ENCODE measurements at regions not wholly inside any gene's neighbourhood (a gene's known extent, or its start where the extent isn't known, plus 50 kb on each side); places are given as distances from the start of the nearest gene placed in this dataset.

GRCh38 chr1:193634470-193634869 lies 448.1 kb upstream of the B3GALT2 start:
- DNase-seq (peak in 1 of 2 donors; percentile 31), ATAC-seq (peak in 2 of 3 donors; percentile 65 to 68)
- Histone ChIP-seq H3K27me3 (ENCODE audit: control insufficient read depth, insufficient read depth, low read length) (no peaks in the 10 kb centered on the region), H3K4me1 (ENCODE audit: control insufficient read depth, insufficient read depth, low read length) (no peaks in the 10 kb centered on the region), H3K9me3 (ENCODE audit: control insufficient read depth, insufficient read depth, low read length) (no peaks in the 10 kb centered on the region), H3K36me3 (ENCODE audit: control insufficient read depth, insufficient read depth, low read length) (no peaks in the 10 kb centered on the region), H3K4me3 (ENCODE audit: low read length) (no peak overlapping the region), H3K27ac (ENCODE audit: low read length) (no peak overlapping the region)
- Mint-ChIP-seq H3K27ac (no peak overlapping the region), H3K27me3 (ENCODE audit: low read depth in 2 of 2) (peaks cover 0 to 4% of the 10 kb centered on the region in 2 donors), H3K36me3 (no peaks in the 10 kb centered on the region), H3K4me3 (no peak overlapping the region), H3K9me3 (no peaks in the 10 kb centered on the region), H3K4me1 (peaks cover 7 to 10% of the 10 kb centered on the region in 2 donors)
- 24% methylated on average over 2 of the region's 2 CpGs for WGBS (ENCODE audit: insufficient coverage)
- TF ChIP-seq CTCF (IDR thresholded peaks at IDR 0.05): no peak
- intact Hi-C loops (cut with micrococcal nuclease): no loop called here

GRCh38 chr1:193633991-193634390 lies 447.6 kb upstream of the B3GALT2 start:
- Mint-ChIP-seq H3K4me1 (peaks cover 7 to 10% of the 10 kb centered on the region in 2 donors), H3K36me3 (no peaks in the 10 kb centered on the region), H3K27ac (no peak overlapping the region), H3K9me3 (no peaks in the 10 kb centered on the region), H3K4me3 (no peak overlapping the region), H3K27me3 (ENCODE audit: low read depth in 2 of 2) (peaks cover 0 to 4% of the 10 kb centered on the region in 2 donors)
- Histone ChIP-seq H3K9me3 (ENCODE audit: control insufficient read depth, insufficient read depth, low read length) (no peaks in the 10 kb centered on the region), H3K27ac (ENCODE audit: low read length) (no peak overlapping the region), H3K4me1 (ENCODE audit: control insufficient read depth, insufficient read depth, low read length) (no peaks in the 10 kb centered on the region), H3K4me3 (ENCODE audit: low read length) (no peak overlapping the region), H3K36me3 (ENCODE audit: control insufficient read depth, insufficient read depth, low read length) (no peaks in the 10 kb centered on the region), H3K27me3 (ENCODE audit: control insufficient read depth, insufficient read depth, low read length) (no peaks in the 10 kb centered on the region)
- intact Hi-C loops (cut with micrococcal nuclease): no loop called here
- 21% methylated on average over 2 of the region's 2 CpGs for WGBS (ENCODE audit: insufficient coverage)
- TF ChIP-seq CTCF (IDR thresholded peaks at IDR 0.05): no peak
- DNase-seq (no peak), ATAC-seq (no peak)

GRCh38 chr1:193633093-193633492 lies 446.7 kb upstream of the B3GALT2 start:
- Histone ChIP-seq H3K4me1 (ENCODE audit: control insufficient read depth, insufficient read depth, low read length) (no peaks in the 10 kb centered on the region), H3K27ac (ENCODE audit: low read length) (no peak overlapping the region), H3K9me3 (ENCODE audit: control insufficient read depth, insufficient read depth, low read length) (no peaks in the 10 kb centered on the region), H3K4me3 (ENCODE audit: low read length) (no peak overlapping the region), H3K36me3 (ENCODE audit: control insufficient read depth, insufficient read depth, low read length) (no peaks in the 10 kb centered on the region), H3K27me3 (ENCODE audit: control insufficient read depth, insufficient read depth, low read length) (no peaks in the 10 kb centered on the region)
- Mint-ChIP-seq H3K27ac (no peak overlapping the region), H3K4me3 (no peak overlapping the region), H3K4me1 (peaks cover 7 to 10% of the 10 kb centered on the region in 2 donors), H3K36me3 (no peaks in the 10 kb centered on the region), H3K27me3 (ENCODE audit: low read depth in 2 of 2) (peaks cover 0 to 4% of the 10 kb centered on the region in 2 donors), H3K9me3 (no peaks in the 10 kb centered on the region)
- intact Hi-C loops (cut with micrococcal nuclease): no loop called here
- ATAC-seq (no peak), DNase-seq (no peak)
- no peak for TF ChIP-seq CTCF (IDR thresholded peaks at IDR 0.05)
- 97% methylated on average over 3 of the region's 3 CpGs for WGBS (ENCODE audit: insufficient coverage)

DNA sequence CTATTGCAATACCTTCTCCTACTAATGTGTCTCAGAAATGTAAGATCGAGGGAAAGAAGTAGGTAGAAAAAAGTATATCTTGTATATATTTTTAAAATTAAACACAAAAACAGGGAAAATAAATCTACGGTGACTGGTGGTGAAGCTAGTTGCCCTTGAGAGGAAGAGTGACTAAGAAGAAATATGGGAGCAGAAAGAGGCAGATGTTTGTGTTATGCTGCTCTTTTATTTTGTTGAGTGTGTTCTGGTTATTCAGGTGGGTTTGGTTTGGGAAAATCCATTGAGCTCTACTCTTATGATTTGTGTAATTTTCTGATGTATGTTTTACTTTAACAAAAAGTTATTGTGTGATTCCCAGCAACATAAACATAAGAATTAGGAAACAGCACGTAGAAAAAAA lies 444.9 kb upstream of the B3GALT2 start:
- Mint-ChIP-seq H3K27me3 (ENCODE audit: low read depth in 2 of 2) (peaks cover 0 to 4% of the 10 kb centered on the region in 2 donors), H3K4me3 (no peak overlapping the region), H3K27ac (no peak overlapping the region), H3K9me3 (no peaks in the 10 kb centered on the region), H3K36me3 (no peaks in the 10 kb centered on the region), H3K4me1 (peaks cover 7 to 10% of the 10 kb centered on the region in 2 donors)
- Histone ChIP-seq H3K4me1 (ENCODE audit: control insufficient read depth, insufficient read depth, low read length) (no peaks in the 10 kb centered on the region), H3K27me3 (ENCODE audit: control insufficient read depth, insufficient read depth, low read length) (no peaks in the 10 kb centered on the region), H3K27ac (ENCODE audit: low read length) (no peak overlapping the region), H3K36me3 (ENCODE audit: control insufficient read depth, insufficient read depth, low read length) (no peaks in the 10 kb centered on the region), H3K9me3 (ENCODE audit: control insufficient read depth, insufficient read depth, low read length) (no peaks in the 10 kb centered on the region), H3K4me3 (ENCODE audit: low read length) (no peak overlapping the region)
- DNase-seq (no peak), ATAC-seq (no peak)
- intact Hi-C loops (cut with micrococcal nuclease): no loop called here
- WGBS (ENCODE audit: insufficient coverage): 73% methylated on average over 1 of the region's 3 CpGs
- TF ChIP-seq CTCF (IDR thresholded peaks at IDR 0.05): no peak

All from natural killer cell (primary cell).